Spleen (tissue), 7 donors: ENCODE measurements at regions not wholly inside any gene's neighbourhood (a gene's known extent, or its start where the extent isn't known, plus 50 kb on each side); places are given as distances from the start of the nearest gene placed in this dataset.

Experiments
- POLR2A ChIP-seq, 3 donors: fragments of 450-650 bp; IDR thresholded peaks; one replicate each; pipeline ENCODE4 v1.5.1; 2017; ENCODE audit warnings: antibody characterized with exemption in 3 of 3, mild to moderate bottlenecking in 1 of 3
- POLR2AphosphoS5 ChIP-seq, 3 donors: sonication (generic); formaldehyde crosslinking; IDR thresholded peaks; one replicate each; pipeline ENCODE4 v1.5.1; 2017; ENCODE audit warnings: antibody characterized with exemption in 3 of 3
- TF ChIP-seq, protein P1 (sequence below), 11 experiments: fragments of 200-600 bp in 7 of 11; fragments of 450-650 bp in 4 of 11; sonication (generic) in 4 of 11; IDR thresholded peaks in 8 of 11; conservative IDR thresholded peaks in 3 of 11; 1 replicate in 7 of 11; 2 replicates in 4 of 11; pipeline versions ENCODE4 v1.4.0 to v1.8.0; 2016 to 2021; ENCODE audit warnings: antibody characterized with exemption in 11 of 11, inconsistent platforms in 4 of 11, mild to moderate bottlenecking in 1 of 11
- donor health status: DM: no; HTN: no; CAD: no; lungs with moderate emphysema.
- donor health status: DM: no; HTN: no; CAD: no.
- donor health status: DM: no; HTN: no; CAD: no.

DNA sequence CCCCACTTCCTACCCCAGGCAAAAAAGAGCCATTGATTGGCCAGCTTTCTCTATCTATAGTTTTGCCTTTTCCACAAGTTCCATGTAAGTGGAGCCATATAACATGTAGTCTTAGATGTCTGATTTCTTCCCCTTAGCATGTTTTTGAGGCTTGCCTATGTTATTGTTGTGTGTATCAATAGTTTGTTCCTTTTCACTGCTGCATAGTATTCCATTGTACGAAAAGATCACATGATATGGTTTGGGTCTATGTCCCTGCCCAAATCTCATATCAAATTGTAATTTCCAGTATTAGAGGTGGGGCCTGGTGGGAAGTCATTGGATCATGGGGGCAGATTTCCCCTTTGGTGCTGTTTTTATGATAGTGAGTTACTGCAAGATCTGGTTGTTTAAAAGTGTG lies 93.6 kb upstream of the RFLNA start:
- TF ChIP-seq POLR2A (IDR thresholded peaks at IDR 0.05) (no peak), POLR2AphosphoS5 (IDR thresholded peaks at IDR 0.05) (no peak)
- TF ChIP-seq, protein P1, sequence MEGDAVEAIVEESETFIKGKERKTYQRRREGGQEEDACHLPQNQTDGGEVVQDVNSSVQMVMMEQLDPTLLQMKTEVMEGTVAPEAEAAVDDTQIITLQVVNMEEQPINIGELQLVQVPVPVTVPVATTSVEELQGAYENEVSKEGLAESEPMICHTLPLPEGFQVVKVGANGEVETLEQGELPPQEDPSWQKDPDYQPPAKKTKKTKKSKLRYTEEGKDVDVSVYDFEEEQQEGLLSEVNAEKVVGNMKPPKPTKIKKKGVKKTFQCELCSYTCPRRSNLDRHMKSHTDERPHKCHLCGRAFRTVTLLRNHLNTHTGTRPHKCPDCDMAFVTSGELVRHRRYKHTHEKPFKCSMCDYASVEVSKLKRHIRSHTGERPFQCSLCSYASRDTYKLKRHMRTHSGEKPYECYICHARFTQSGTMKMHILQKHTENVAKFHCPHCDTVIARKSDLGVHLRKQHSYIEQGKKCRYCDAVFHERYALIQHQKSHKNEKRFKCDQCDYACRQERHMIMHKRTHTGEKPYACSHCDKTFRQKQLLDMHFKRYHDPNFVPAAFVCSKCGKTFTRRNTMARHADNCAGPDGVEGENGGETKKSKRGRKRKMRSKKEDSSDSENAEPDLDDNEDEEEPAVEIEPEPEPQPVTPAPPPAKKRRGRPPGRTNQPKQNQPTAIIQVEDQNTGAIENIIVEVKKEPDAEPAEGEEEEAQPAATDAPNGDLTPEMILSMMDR (IDR thresholded peaks at IDR 0.05 in 8 of 11, conservative IDR thresholded peaks at IDR 0.05 in 3 of 11) = no peak
